DOHH2 (cell line): ENCODE measurements at regions not wholly inside any gene's neighbourhood (a gene's known extent, or its start where the extent isn't known, plus 50 kb on each side); places are given as distances from the start of the nearest gene placed in this dataset.

Source experiments
- H3F3A ChIP-seq: fragments of 200-600 bp; sonication (generic), shearing (Covaris generic); 2 replicates; pipeline ENCODE4 v1.6.0; 2016; ENCODE audit warnings: antibody characterized with exemption, mild to moderate bottlenecking; ENCODE audit not compliant: control insufficient read depth, insufficient read depth
- H3K27ac ChIP-seq: fragments of 200-600 bp; sonication (generic); 2 replicates; pipeline ENCODE4 v1.5.1; 2014; ENCODE audit warnings: low read depth, mild to moderate bottlenecking, low read length, moderate library complexity
- H3K27me3 ChIP-seq: fragments of 200-600 bp; sonication (generic); 2 replicates; pipeline ENCODE4 v1.6.1; 2014; ENCODE audit warnings: mild to moderate bottlenecking, low read length, mixed read lengths; ENCODE audit not compliant: control insufficient read depth
- H3K36me3 ChIP-seq: fragments of 200-600 bp; sonication (generic); 2 replicates; pipeline ENCODE4 v1.6.1; 2014; ENCODE audit warnings: mild to moderate bottlenecking, low read length, moderate library complexity, mixed read lengths; ENCODE audit not compliant: control insufficient read depth
- H3K4me1 ChIP-seq: fragments of 200-600 bp; sonication (generic); 2 replicates; pipeline ENCODE4 v1.6.1; 2014; ENCODE audit warnings: mild to moderate bottlenecking, low read length, mixed read lengths; ENCODE audit not compliant: control insufficient read depth
- H3K4me2 ChIP-seq: fragments of 200-600 bp; sonication (generic); 2 replicates; pipeline ENCODE4 v1.6.0; 2014; ENCODE audit warnings: mild to moderate bottlenecking, low read length, moderate library complexity
- H3K4me3 ChIP-seq: fragments of 200-600 bp; sonication (generic); 2 replicates; pipeline ENCODE4 v1.5.1; 2014; ENCODE audit warnings: mild to moderate bottlenecking, low read length, mixed read lengths
- H3K79me2 ChIP-seq: fragments of 200-600 bp; sonication (generic); 2 replicates; pipeline ENCODE4 v1.6.1; 2014; ENCODE audit warnings: mild to moderate bottlenecking, low read length, mixed read lengths; ENCODE audit not compliant: control insufficient read depth
- H3K9me2 ChIP-seq: fragments of 200-600 bp; sonication (generic); replicated peaks from 2 replicates; pipeline ENCODE4 v1.6.1; 2014; ENCODE audit warnings: mild to moderate bottlenecking, low read length, mixed read lengths; ENCODE audit not compliant: control insufficient read depth
- H3K9me3 ChIP-seq: fragments of 200-600 bp; sonication (generic); 2 replicates; pipeline ENCODE4 v1.6.1; 2014; ENCODE audit warnings: antibody characterized with exemption, low read length, mixed read lengths; ENCODE audit not compliant: control insufficient read depth, insufficient read depth
- H4K20me1 ChIP-seq: fragments of 200-600 bp; sonication (generic); 2 replicates; pipeline ENCODE4 v1.6.0; 2014; ENCODE audit warnings: low read depth, mild to moderate bottlenecking, antibody characterized with exemption, low read length, moderate library complexity; ENCODE audit not compliant: control insufficient read depth, insufficient read depth
- CTCF ChIP-seq: fragments of 200-600 bp; sonication (generic); IDR thresholded peaks from one replicate; pipeline ENCODE4 v1.5.1; 2014; ENCODE audit warnings: antibody characterized with exemption, mild to moderate bottlenecking, low read depth, low read length; ENCODE audit not compliant: poor library complexity, severe bottlenecking
- EZH2phosphoT487 ChIP-seq: fragments of 200-600 bp; sonication (generic); IDR thresholded peaks from 2 replicates; pipeline ENCODE4 v1.6.1; 2017; ENCODE audit warnings: borderline replicate concordance, mild to moderate bottlenecking, antibody characterized with exemption, low read length, moderate library complexity, mixed read lengths

- Histone ChIP-seq H3K27ac (no peak overlapping the region), H3K9me3 (no peaks in the 10 kb centered on the region), H3K9me2 (no peaks in the 10 kb centered on the region), H3K4me1 (no peaks in the 10 kb centered on the region), H3K79me2 (no peaks in the 10 kb centered on the region), H3K4me3 (no peak overlapping the region), H4K20me1 (no peaks in the 10 kb centered on the region), H3F3A (no peaks in the 10 kb centered on the region), H3K27me3 (no peaks in the 10 kb centered on the region), H3K36me3 (no peaks in the 10 kb centered on the region), H3K4me2 (no peak overlapping the region)
- TF ChIP-seq EZH2phosphoT487 (no peak), CTCF (no peak)
These were observed 75.2 kb downstream of the MICALL2 start for GRCh38 chr7:1384113-1384415.
